ENCODE measurements at regions not wholly inside any gene's neighbourhood (a gene's known extent, or its start where the extent isn't known, plus 50 kb on each side); places are given as distances from the start of the nearest gene placed in this dataset.

- H3K36me3 ChIP-seq (ENCODE audit: control insufficient read depth, insufficient read depth, low read length), result no peaks in the 10 kb centered on the region
- DNase-seq (ENCODE audit: extremely low read depth, insufficient read length), result no peak
- no peak overlapping the region for H3K4me3 ChIP-seq (replicated peaks; ENCODE audit: low read depth, low read length)
- H3K27me3 ChIP-seq (replicated peaks; ENCODE audit: control insufficient read depth, insufficient read depth, low read length), result no peaks in the 10 kb centered on the region
- TF ChIP-seq, protein P1, sequence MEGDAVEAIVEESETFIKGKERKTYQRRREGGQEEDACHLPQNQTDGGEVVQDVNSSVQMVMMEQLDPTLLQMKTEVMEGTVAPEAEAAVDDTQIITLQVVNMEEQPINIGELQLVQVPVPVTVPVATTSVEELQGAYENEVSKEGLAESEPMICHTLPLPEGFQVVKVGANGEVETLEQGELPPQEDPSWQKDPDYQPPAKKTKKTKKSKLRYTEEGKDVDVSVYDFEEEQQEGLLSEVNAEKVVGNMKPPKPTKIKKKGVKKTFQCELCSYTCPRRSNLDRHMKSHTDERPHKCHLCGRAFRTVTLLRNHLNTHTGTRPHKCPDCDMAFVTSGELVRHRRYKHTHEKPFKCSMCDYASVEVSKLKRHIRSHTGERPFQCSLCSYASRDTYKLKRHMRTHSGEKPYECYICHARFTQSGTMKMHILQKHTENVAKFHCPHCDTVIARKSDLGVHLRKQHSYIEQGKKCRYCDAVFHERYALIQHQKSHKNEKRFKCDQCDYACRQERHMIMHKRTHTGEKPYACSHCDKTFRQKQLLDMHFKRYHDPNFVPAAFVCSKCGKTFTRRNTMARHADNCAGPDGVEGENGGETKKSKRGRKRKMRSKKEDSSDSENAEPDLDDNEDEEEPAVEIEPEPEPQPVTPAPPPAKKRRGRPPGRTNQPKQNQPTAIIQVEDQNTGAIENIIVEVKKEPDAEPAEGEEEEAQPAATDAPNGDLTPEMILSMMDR (IDR thresholded peaks at IDR 0.05; ENCODE audit: insufficient read depth, low read length, poor library complexity, severe bottlenecking), result no peak
Measured at GRCh38 chr12:58283553-58283952, 342.2 kb downstream of the ATP23 start.

GRCh38 chr12:58285551-58285950, 344.2 kb downstream of the ATP23 start:
- no peaks in the 10 kb centered on the region for H3K36me3 ChIP-seq (ENCODE audit: control insufficient read depth, insufficient read depth, low read length)
- no peak for DNase-seq (ENCODE audit: extremely low read depth, insufficient read length)
- TF ChIP-seq, protein P1 (IDR thresholded peaks at IDR 0.05; ENCODE audit: insufficient read depth, low read length, poor library complexity, severe bottlenecking), result no peak
- H3K27me3 ChIP-seq (replicated peaks; ENCODE audit: control insufficient read depth, insufficient read depth, low read length), result no peaks in the 10 kb centered on the region
- H3K4me3 ChIP-seq (replicated peaks; ENCODE audit: low read depth, low read length), result no peak overlapping the region

DNA sequence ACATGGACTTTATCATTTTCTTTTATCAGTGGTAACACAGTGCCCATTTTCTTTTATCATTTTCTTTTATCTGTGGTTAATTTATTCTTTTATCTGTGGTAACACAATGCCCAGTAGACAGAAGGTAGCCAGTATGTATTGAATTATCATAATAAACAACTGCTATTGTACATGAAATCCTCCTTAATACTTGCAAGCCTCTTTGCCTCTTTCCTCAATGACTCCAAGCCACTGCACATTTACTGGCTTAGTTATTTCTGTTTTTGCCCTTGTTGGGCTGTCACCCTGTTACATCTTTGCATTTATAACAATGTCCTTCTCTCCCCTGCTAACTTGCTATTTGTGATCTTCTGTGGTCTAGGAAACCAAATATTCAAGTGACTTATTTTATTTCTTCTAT, 345.0 kb downstream of the ATP23 start:
- Histone ChIP-seq H3K27me3 (replicated peaks; ENCODE audit: control insufficient read depth, insufficient read depth, low read length) (no peaks in the 10 kb centered on the region), H3K36me3 (ENCODE audit: control insufficient read depth, insufficient read depth, low read length) (no peaks in the 10 kb centered on the region), H3K4me3 (replicated peaks; ENCODE audit: low read depth, low read length) (no peak overlapping the region)
- DNase-seq (ENCODE audit: extremely low read depth, insufficient read length), result no peak
- TF ChIP-seq, protein P1 (IDR thresholded peaks at IDR 0.05; ENCODE audit: insufficient read depth, low read length, poor library complexity, severe bottlenecking), result no peak

DNA sequence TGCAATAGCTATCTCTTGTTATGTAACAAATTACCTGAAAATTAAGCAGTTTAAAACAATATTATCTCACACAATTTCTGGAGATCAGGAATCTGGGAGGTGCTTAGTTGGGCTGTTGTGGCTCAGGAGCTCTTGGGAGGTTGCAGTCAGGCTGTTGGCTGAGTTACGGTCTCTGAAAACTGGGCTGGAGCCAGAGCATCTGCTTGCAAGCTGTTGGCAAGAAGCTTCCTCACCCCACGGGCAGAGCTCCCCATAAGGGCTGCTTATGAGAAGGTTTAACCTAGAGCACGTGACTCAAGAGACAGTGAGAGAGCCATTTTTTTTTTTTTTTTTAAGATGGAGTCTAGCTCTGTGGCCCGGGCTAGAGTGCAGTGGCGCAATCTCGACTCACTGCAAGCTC, 346.8 kb downstream of the ATP23 start:
- Histone ChIP-seq H3K4me3 (replicated peaks; ENCODE audit: low read depth, low read length) (no peak overlapping the region), H3K36me3 (ENCODE audit: control insufficient read depth, insufficient read depth, low read length) (no peaks in the 10 kb centered on the region), H3K27me3 (replicated peaks; ENCODE audit: control insufficient read depth, insufficient read depth, low read length) (no peaks in the 10 kb centered on the region)
- TF ChIP-seq, protein P1 (IDR thresholded peaks at IDR 0.05; ENCODE audit: insufficient read depth, low read length, poor library complexity, severe bottlenecking), result no peak
- no peak for DNase-seq (ENCODE audit: extremely low read depth, insufficient read length)

- H3K27me3 ChIP-seq (replicated peaks; ENCODE audit: control insufficient read depth, insufficient read depth, low read length), result no peaks in the 10 kb centered on the region
- DNase-seq (ENCODE audit: extremely low read depth, insufficient read length), result no peak
- TF ChIP-seq, protein P1 (IDR thresholded peaks at IDR 0.05; ENCODE audit: insufficient read depth, low read length, poor library complexity, severe bottlenecking), result no peak
- H3K4me3 ChIP-seq (replicated peaks; ENCODE audit: low read depth, low read length), result no peak overlapping the region
- H3K36me3 ChIP-seq (ENCODE audit: control insufficient read depth, insufficient read depth, low read length), result no peaks in the 10 kb centered on the region
Measured at GRCh38 chr12:58291106-58291505, 349.7 kb downstream of the ATP23 start.

GRCh38 chr12:58293308-58293982, 352.1 kb downstream of the ATP23 start:
- no peak for DNase-seq (ENCODE audit: extremely low read depth, insufficient read length)
- no peak overlapping the region for H3K4me3 ChIP-seq (replicated peaks; ENCODE audit: low read depth, low read length)
- TF ChIP-seq, protein P1 (IDR thresholded peaks at IDR 0.05; ENCODE audit: insufficient read depth, low read length, poor library complexity, severe bottlenecking), result no peak
- no peaks in the 10 kb centered on the region for H3K36me3 ChIP-seq (ENCODE audit: control insufficient read depth, insufficient read depth, low read length)
- H3K27me3 ChIP-seq (replicated peaks; ENCODE audit: control insufficient read depth, insufficient read depth, low read length), result no peaks in the 10 kb centered on the region

Data from GM06990 (cell line).